ENCODE measurements at regions not wholly inside any gene's neighbourhood (a gene's known extent, or its start where the extent isn't known, plus 50 kb on each side); places are given as distances from the start of the nearest gene placed in this dataset.
"Not testable (repeated sequence)": the region's sequence is repeated elsewhere in the genome, so short reads cannot be mapped to it uniquely, and the experiment has no call there.

GRCh38 chr1:83427566-83427965 lies 571.4 kb downstream of the TTLL7 start:
- not testable (repeated sequence) for TF ChIP-seq CTCF, POLR2A (IDR thresholded peaks at IDR 0.05)

Data from Peyer's patch (tissue), 4 donors.